Activated T-cell treated with anti-CD3 and anti-CD28 coated beads for 48 hours (primary cell): ENCODE measurements at regions not wholly inside any gene's neighbourhood (a gene's known extent, or its start where the extent isn't known, plus 50 kb on each side); places are given as distances from the start of the nearest gene placed in this dataset.

Source experiments
- DNase-seq: peaks from one replicate; pipeline ENCODE4 v3.0.0-alpha.2; 2020; ENCODE audit warnings: low read depth

DNA sequence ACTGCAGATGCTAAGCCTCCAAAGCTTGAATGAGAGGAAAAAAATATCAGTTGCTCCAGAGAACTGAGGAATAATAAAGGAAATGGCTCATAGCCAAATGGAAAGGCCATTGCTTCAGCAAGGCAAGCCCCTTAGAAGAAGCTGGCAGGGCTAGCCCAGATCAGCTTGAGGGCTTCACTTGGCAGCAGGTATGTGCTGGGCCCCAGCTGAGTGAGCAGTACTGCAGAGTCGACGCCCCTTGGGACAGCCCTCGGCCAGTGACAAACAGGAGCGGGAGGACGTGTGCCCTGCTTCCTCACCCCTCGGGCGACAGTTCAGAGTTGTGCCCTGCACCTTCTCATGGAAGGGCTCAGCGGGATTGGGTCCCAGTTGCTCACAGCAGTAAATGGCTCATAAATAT is 1031.2 kb upstream of the TMEM132C start:
- no peak for DNase-seq

DNA sequence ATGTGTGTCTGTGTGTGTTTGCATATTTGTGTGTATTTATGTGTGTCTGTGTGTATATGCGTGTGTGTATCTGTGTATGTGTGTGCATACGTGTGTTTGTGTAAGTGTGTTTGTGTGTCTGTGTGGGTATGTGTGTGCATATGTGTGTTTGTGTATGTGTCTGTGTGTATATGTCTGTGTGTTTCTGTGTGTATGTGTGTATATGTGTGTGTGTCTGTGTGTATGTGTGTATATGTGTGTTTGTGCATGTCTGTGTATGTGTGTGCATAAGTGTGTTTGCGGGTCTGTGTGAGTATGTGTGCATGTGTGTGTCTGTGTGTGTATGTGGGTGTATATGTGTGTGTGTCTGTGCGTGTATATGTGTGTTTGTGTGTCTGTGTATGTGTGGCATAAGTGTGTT is 1030.5 kb upstream of the TMEM132C start:
- DNase-seq = no peak

DNA sequence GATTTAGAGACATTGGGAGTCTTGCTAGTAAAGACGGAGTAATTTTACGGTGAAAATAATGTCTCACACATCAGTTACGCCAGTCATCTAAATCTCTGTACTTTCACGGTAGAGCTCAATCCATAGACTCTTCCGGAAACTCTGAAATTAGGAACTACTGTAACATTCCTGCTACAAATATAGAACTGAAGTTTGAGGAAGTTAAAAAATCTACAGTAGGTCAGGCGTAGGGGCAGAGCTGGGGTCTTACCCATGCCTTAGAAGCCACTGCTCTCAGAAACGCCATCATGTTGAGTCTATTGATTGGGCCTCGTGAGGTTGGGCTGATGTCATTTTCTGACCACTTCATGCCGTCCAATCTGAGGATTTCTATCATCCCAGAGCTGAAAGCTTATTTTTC is 1029.8 kb upstream of the TMEM132C start:
- DNase-seq = no peak

DNA sequence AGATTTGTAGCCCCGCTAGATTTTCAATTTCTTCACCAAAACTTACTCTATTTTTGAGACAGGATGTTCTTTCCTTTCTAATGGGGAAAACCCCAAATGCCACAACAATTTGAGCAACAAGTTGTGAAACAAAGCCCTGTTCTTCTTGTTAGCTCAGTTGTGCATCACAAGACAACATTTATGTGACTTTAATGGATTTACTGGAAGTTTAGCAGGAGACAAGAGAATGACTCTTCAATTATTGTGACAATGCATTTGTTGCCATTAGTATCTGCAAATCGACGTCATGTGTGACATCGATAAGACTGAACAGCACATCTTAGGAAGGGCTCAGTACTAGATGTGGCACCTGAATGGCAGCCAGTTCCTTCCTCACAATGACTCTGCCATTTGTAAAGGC is 1028.9 kb upstream of the TMEM132C start:
- no peak for DNase-seq

DNA sequence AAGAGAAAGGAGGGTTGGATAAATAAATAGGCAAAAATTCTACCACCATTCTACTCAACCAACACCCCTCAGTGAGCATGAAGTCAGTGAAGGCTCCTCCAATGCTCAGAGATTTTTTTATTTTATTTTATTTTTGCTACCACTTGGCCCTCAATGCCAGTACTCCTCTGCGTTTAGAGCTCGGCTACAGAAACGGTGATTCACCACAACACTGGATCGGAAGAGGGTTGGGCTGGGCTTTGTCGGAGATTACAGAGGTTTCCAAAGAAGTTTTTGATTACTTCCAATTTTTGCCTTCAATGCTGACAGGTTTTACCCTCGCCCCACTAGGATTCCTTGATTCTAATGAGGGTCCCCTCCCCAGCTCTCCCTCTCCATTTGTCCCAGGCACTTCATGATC is 1027.2 kb upstream of the TMEM132C start:
- DNase-seq = no peak

DNA sequence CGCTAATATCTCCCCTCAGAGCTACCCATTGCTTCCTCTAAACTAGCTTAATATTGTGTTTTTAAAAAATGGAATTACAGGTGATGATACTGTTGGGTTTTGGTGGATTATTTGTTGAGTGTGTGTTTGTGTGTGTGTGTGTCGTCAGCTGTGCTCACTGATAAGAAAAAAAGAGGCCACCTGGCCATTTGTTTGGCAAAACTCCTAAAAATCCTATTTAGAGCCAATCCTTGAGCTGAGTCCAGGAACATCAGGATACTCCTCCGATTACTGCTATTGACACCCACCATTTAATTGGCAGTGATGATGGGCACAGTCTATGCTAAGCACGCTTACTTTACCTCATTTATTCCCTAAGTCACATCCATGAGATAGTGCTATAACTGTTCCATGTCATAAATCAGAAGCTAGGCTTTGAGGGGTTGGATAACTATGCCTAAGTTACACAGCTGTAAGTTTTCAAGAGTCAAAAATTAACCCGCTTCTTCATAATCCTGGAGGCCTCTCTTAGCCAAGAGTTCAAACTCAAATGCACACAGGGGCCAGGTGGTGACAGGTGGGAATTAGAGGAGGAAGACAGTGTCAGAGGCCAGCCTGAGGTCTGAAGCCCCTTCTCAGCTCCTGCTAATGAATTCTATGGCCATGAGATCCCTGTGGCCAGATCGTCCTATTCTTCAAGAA is 1026.6 kb upstream of the TMEM132C start:
- no peak for DNase-seq

DNA sequence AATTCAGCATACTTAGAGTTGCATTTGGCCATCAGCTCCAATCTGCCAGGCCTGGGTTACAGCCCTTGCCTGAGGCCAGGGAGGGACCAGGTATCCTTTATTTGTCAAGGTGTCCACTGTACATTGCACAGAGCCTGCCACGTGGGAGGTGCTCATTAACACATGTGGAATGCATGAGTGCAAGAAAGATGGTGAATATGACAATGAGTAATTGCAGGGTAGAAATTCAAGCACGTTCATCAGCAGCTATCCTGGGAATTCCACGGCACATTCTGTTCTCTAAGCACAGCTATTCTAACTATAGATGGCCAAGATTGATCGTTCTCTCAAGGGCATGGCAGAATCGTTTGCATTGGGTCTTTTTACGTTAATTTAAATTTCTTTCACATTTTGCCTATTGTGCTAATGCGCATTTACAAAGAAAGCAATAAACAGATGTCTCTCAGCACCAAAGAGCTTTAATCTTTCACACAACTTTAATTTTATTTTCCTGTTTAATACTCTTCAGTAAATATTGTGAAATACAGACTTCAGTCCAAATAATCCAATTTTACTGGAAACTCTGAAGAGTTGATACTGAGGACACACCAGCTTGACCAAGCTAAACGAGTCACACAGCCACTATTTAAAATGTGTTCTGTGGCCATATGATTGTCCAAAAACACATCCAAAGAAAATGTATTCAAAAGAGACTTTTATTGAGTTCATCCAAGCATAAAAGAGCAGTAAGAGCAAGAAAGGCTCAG is 1025.7 kb upstream of the TMEM132C start:
- no peak for DNase-seq

DNA sequence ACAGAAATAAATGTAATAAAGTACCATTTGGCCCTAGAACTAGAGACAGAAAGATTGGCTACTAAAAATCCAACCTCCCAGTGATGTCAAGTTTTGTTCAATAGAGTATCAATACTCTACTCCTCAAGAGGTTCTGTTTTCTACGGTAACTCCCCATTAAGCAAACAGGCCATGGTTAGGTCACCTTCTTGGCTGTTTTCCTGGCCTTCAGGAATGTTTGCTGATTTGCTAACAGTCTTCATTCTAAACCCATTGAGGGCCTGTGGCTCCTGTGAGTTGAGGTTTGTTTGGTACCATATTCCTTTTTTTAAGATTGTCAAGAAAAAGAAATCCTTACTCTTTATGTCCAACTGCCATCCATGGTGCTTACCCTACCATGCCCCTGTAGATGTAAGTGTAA is 1022.0 kb upstream of the TMEM132C start:
- DNase-seq = no peak

DNA sequence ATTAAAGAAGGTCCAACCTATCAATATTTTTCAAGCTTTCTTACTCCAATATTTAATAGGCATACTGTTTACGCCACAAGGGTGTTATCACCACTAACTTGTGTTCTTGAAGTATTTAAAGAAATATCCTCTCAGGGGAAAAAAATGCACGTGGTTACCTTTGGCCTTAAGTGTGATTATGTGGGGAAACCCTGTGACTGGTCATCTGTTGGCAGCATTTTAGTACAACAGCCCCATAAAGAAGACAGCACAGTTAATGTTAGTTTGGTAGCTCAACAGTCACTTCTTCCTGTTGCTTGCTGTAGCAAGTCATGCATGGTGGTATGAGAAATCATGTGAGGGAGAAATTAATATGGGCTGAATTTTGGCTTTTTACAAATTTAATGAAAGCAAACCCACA is 1021.5 kb upstream of the TMEM132C start:
- DNase-seq = no peak

DNA sequence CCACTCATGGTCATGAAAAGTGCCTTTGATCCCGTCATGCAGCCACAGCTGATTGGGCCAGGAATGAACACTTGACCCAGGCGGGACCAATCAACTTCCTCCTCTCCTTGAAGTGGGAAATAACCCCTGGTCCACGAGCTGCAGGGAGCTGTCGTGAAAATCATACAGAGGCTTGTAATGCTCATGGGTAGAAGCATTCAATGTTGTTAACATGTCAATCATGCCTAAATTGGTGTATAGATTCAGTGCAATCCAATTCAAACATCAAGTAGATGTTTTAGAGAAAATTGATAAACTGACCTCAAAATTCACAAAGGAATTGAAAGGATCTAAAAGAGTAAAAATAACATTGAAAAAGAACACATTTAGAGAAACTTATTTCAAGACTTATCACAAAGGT is 1019.0 kb upstream of the TMEM132C start:
- no peak for DNase-seq

DNA sequence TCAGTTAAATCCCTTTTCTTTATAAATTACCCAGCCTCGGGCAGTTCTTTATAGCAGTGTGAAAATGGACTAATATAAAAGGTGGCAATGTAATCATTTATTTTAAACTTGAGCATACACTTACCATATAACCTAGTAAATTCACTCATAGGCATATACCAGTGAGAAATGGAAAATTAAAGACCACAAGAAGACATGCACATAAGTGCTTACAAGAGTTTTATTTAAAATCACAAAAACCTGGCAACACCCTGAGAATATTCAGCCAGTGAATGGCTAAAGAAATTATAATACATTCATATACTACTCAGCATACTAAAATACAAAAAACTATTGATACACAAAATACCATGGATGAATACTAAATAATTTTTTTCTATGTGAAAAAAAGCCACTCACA is 1017.5 kb upstream of the TMEM132C start:
- no peak for DNase-seq

DNA sequence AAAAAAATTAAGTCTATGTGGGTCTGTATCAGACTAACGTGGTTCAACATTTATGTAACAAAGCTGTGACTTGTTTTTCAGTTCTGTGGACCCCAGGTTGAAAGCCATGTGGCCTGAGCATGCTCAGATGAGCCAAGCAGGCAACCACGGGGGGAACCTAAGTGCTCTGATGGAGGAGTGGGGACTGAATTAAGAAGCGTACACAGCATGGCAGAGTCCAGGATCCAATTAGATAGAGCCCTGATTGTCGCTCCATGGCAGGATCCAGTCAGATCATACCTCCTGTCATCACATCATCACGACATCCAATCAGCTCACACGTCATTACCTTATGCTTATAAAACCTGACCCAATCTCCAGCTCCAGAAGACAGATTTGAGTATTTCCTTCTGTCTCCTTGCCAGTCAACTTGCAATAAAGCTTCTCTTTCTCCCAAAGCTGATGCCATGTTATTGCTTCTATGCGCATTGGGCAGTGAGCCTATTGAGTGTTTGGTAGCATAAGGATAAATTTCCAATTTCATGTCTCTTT is 1013.1 kb upstream of the TMEM132C start:
- DNase-seq = no peak

DNA sequence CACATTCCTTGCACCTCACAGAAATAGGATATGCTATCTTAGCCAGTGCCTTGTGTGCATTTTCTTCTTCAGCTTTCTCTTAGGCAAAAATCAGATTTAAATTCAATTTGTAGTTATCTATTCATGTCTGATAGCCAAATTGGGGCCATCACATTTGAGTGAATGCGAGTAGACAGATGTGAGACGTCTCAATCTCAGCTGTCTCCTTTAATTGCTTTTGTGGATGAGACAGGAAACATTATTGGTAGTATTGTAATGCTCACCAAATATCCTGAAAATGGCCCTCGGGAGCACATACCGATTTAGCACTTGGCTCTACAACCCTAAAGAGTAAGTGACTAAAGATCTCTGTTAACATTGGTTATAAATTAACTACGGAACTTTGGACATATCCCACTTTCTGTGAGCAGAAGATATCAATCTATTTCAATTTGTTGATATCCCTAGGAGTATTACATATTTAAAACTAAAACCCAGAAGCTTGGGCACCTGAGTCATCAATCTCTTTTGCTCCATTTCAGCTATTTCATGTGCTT is 1012.5 kb upstream of the TMEM132C start:
- no peak for DNase-seq

DNA sequence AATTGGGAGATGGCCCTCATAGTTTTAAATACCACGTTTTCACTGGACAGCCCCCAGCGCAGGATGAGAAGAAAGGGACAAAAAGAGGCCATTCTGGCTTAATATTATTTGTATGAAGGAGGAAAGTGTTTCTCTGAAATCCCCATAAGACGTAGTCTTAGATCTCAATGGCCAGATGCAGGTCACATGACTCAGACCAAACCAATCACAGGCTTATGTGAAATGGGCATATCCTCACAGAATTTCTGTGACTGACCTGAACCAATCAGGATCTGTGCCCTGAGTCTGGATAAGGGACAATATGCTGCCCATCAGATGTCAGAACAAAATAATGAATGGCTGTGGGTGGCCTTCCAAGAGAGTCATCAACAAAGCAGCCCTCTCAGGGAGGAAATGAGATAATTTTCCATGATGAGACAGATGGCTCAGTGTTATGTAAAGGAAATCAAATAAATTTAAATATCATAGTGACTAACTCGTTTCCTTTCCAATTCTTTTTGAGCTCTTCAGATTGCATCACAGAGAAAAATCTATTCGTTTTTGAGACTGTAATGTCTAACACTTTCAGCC is 1009.5 kb upstream of the TMEM132C start:
- DNase-seq = no peak

DNA sequence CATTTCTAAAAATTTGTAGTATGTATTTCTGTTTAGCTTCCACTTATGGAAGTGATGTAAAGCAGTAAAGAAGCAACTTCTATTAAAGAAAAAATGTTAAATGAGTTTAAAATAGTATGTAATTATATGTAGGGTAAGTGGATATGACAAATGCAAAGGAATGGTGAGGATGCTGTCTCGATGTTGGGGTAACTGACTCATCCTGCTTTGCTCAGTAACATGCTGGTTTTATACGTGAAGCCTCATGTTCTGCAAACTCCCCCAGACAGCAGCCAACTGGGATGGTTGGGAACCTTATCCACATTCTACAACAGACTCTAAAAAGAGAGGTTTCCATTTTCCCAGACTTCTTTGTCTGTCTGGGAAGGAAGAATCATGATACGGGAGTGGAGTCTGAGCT is 1006.4 kb upstream of the TMEM132C start:
- no peak for DNase-seq

DNA sequence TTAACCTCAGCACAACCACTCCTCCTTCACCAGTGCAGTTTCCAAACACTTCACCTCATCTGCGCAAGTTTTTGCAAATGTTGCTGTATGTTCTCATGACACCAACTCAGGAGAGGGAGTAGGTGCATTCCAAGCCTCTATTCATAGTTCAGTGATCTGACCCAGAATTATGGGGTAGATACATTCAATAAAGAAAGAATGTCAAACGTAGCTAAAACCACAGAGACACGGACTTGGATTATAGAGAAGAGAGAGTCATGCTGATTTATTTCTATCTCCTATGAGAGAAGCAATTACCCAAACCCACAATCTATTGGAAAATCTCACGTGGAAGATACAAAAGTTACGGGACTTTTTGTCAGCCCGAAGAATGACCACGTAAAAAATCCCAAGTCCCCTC is 1006.0 kb upstream of the TMEM132C start:
- DNase-seq = no peak

DNA sequence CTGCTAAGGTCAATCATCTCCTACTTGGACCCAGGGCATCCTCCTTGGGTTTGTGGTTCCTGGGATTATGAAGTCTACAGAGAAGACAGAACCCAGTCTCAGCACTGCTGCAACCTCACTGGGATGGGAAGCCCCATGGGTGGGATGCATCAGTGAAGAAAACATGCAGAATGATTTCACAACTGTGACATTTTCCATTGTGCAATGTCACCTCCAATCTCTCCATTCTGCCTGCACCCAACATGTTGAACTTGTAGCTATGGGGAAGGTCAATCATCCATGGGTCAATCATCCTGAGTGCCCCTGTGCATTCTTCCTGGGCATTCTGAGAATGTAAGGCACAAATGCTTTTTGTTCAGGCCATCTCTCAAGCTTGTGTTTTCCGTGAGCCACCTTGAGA is 1004.4 kb upstream of the TMEM132C start:
- DNase-seq = no peak

DNA sequence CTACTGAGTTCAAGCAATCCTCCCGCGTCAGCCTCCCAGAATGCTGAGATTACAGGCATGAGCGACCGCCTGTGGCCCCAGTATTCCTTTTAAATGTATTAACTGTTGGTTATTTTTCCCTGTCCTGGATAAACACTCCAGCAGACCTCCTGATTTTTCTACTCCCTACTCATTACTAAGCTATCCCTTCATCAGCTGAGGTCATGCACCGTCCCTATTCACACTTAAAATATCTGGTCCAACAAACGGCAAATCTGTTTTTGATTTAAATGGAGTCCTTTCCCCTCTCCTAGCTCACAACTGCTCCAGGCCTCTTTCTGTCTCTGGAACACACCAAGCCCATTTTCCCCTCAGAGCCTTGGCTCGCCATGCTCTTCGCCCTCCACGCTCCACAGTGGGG is 1003.3 kb upstream of the TMEM132C start:
- DNase-seq = no peak

DNA sequence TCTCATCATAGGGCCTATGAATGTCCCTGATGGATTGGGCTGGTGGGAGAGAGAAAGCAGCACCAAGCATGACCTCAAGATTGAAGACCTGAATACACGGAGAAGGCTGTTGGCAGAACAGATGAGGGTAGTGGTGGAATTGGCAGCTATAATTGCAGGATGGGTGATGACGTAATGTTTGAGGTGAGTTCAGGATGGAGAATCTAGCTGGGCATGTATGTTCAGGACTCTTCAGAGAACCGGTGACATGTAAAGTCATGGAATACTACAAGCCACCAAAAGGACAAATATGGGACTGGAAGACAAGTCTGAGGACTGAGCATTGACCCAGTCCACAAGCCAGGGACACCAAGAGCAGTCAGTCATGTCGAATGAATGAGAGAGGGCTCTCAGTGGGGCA is 999.8 kb upstream of the TMEM132C start:
- DNase-seq = no peak

DNA sequence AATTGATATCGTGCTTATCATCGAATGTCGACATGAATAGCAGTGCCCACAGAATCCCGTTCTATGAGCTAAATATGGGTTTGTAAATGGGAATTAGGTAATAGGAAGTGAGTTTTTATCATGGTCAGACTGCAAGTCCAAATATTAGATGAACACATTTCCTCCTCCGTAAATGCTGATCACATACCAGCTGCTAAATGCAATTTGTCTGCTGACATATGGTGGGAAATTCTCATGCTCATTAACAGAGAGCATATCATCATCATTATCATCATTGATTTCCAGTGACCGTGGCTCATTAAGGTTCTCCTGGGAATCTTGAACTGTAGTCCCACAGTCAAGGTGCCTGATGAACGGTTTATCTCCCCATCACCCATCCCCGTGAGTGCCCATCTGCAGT is 998.8 kb upstream of the TMEM132C start:
- no peak for DNase-seq

DNA sequence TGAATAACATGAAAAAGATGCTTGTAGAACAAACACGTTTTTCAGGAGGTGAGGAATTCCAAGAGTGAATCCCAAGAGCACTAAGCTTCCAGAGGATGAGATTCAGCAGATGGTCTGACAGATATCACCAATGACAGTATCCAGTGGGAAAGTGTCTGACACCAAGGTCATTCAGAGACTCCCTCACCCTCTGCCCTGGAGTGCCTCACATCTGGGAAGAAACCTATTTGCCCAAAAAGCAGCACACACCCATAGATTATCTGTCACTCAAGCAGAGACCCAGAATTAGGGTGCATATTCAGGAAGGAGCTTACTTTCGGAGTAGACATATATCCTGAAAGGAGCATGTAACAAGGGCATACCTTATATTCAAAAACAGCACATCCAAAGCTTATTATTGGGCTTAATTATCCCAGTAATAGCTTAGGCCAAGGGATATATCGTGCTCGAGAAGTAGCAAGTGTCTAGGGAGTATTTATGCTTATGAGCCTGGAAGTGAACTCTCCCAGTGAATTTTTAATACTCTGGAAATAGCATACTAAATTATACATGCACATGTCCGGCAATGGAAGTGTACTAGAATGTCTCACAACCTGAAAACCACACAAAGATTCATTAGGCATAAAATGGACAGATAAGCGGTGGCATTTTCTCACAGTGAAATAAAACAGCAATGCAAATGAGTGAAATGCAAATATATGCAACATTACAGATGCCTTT is 998.1 kb upstream of the TMEM132C start:
- no peak for DNase-seq

DNA sequence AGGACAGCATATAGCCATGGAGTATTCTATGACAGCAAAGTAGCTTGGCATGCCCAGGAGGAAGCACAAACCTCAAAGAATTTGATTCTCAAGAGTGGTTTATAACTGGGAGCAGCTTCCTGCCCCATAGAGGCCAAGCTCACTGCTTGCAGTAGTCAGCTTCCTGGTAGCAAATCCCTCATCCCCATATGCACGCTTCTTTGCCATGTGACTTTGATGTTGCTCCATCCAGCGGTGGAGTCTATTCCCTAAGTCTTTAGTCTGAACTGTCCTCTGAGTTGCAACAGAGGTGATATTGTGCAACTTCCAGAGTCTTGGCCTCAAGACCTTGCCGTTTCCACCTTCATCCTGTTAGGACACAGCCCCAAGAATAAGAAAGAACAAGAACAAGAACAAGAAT is 996.8 kb upstream of the TMEM132C start:
- no peak for DNase-seq

DNA sequence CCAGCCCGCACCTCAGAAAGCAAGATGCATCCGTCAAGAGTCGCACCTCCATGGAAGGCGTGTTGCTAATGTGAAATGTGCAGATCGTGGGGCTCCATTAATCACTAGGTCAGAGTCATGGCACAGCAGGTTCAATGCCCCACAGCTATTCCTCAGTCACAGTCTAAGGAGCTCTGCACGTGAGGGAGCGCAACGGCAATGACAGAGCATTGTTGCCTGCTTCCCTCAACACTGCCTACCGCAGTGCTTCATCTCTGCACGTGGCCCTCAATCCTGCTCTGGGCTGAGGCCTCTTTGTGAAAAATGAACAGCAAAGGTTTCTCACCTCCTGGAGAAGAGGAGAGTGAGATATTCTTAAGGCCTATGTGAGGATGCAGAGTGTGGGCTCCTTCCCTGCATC is 995.2 kb upstream of the TMEM132C start:
- DNase-seq = no peak
